Chondrocyte (in vitro differentiated cells): ENCODE measurements at regions not wholly inside any gene's neighbourhood (a gene's known extent, or its start where the extent isn't known, plus 50 kb on each side); places are given as distances from the start of the nearest gene placed in this dataset.

ENCODE experiments used
- DNase-seq: peaks from one replicate; pipeline ENCODE4 v3.0.0; 2021; ENCODE audit warnings: mixed read lengths, low spot score
- H3K27ac Mint-ChIP-seq: one replicate; pipeline ENCODE4 v1.8.0; 2021; ENCODE audit warnings: mild to moderate bottlenecking, moderate library complexity, mixed read lengths; ENCODE audit not compliant: unreplicated experiment
- H3K27me3 Mint-ChIP-seq: 2 replicates; pipeline ENCODE4 v1.8.0; 2021; ENCODE audit warnings: low read depth, mixed read lengths
- H3K36me3 Mint-ChIP-seq: 2 replicates; pipeline ENCODE4 v1.8.0; 2021; ENCODE audit warnings: low read depth, mixed read lengths
- H3K4me1 Mint-ChIP-seq: 2 replicates; pipeline ENCODE4 v1.8.0; 2021; ENCODE audit warnings: low read depth, mild to moderate bottlenecking, mixed read lengths
- H3K4me3 Mint-ChIP-seq: one replicate; pipeline ENCODE4 v1.8.0; 2021; ENCODE audit warnings: mild to moderate bottlenecking, moderate library complexity, mixed read lengths; ENCODE audit not compliant: unreplicated experiment
- H3K9me3 Mint-ChIP-seq: 2 replicates; pipeline ENCODE4 v1.8.0; 2021; ENCODE audit warnings: low read depth, mixed read lengths
- CTCF ChIP-seq: fragments of 200-600 bp; sonication (generic); IDR thresholded peaks from 2 replicates; pipeline ENCODE4 v1.5.0; 2021; ENCODE audit warnings: antibody characterized with exemption, mild to moderate bottlenecking, moderate library complexity

GRCh38 chr5:152864991-152865390 is 459.9 kb upstream of the NMUR2 start:
- Mint-ChIP-seq H3K9me3 (no peaks in the 10 kb centered on the region), H3K36me3 (no peaks in the 10 kb centered on the region), H3K27ac (no peak overlapping the region), H3K4me3 (no peak overlapping the region), H3K27me3 (no peaks in the 10 kb centered on the region), H3K4me1 (no peaks in the 10 kb centered on the region)
- TF ChIP-seq CTCF = no peak
- no peak for DNase-seq

GRCh38 chr5:152869971-152870370 is 464.9 kb upstream of the NMUR2 start:
- DNase-seq = no peak
- no peak overlapping the region for H3K4me3 Mint-ChIP-seq
- no peaks in the 10 kb centered on the region for H3K4me1 Mint-ChIP-seq
- no peak for TF ChIP-seq CTCF
- peaks cover 3% of the 10 kb centered on the region for H3K9me3 Mint-ChIP-seq
- H3K36me3 Mint-ChIP-seq = no peaks in the 10 kb centered on the region
- H3K27ac Mint-ChIP-seq = no peak overlapping the region
- H3K27me3 Mint-ChIP-seq = no peaks in the 10 kb centered on the region

GRCh38 chr5:152882621-152883020 is 477.5 kb upstream of the NMUR2 start:
- no peak for TF ChIP-seq CTCF
- Mint-ChIP-seq H3K27me3 (no peaks in the 10 kb centered on the region), H3K9me3 (peaks cover 12% of the 10 kb centered on the region), H3K4me3 (no peak overlapping the region), H3K27ac (no peak overlapping the region), H3K4me1 (no peaks in the 10 kb centered on the region), H3K36me3 (no peaks in the 10 kb centered on the region)
- no peak for DNase-seq

- H3K9me3 Mint-ChIP-seq = peaks cover 12% of the 10 kb centered on the region
- no peak overlapping the region for H3K27ac Mint-ChIP-seq
- no peak for DNase-seq
- H3K4me1 Mint-ChIP-seq = no peaks in the 10 kb centered on the region
- TF ChIP-seq CTCF = no peak
- no peak overlapping the region for H3K4me3 Mint-ChIP-seq
- H3K27me3 Mint-ChIP-seq = no peaks in the 10 kb centered on the region
- H3K36me3 Mint-ChIP-seq = no peaks in the 10 kb centered on the region
These were observed 478.1 kb upstream of the NMUR2 start for GRCh38 chr5:152883066-152883775.

GRCh38 chr5:152884006-152884405 is 478.9 kb upstream of the NMUR2 start:
- no peak for TF ChIP-seq CTCF
- Mint-ChIP-seq H3K4me1 (no peaks in the 10 kb centered on the region), H3K27ac (no peak overlapping the region), H3K9me3 (peaks cover 9% of the 10 kb centered on the region), H3K4me3 (no peak overlapping the region), H3K36me3 (no peaks in the 10 kb centered on the region), H3K27me3 (no peaks in the 10 kb centered on the region)
- DNase-seq = no peak
